ENCODE measurements at regions not wholly inside any gene's neighbourhood (a gene's known extent, or its start where the extent isn't known, plus 50 kb on each side); places are given as distances from the start of the nearest gene placed in this dataset.

- TF ChIP-seq, protein P1, sequence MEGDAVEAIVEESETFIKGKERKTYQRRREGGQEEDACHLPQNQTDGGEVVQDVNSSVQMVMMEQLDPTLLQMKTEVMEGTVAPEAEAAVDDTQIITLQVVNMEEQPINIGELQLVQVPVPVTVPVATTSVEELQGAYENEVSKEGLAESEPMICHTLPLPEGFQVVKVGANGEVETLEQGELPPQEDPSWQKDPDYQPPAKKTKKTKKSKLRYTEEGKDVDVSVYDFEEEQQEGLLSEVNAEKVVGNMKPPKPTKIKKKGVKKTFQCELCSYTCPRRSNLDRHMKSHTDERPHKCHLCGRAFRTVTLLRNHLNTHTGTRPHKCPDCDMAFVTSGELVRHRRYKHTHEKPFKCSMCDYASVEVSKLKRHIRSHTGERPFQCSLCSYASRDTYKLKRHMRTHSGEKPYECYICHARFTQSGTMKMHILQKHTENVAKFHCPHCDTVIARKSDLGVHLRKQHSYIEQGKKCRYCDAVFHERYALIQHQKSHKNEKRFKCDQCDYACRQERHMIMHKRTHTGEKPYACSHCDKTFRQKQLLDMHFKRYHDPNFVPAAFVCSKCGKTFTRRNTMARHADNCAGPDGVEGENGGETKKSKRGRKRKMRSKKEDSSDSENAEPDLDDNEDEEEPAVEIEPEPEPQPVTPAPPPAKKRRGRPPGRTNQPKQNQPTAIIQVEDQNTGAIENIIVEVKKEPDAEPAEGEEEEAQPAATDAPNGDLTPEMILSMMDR (conservative IDR thresholded peaks at IDR 0.05; ENCODE audit: low read length) = no peak
- no peak for TF ChIP-seq EZH2phosphoT487 (IDR thresholded peaks at IDR 0.05; ENCODE audit: borderline replicate concordance)
These were observed 439.8 kb upstream of the DYNLRB2 start for GRCh38 chr16:80100846-80101451.
